ENCODE measurements at regions not wholly inside any gene's neighbourhood (a gene's known extent, or its start where the extent isn't known, plus 50 kb on each side); places are given as distances from the start of the nearest gene placed in this dataset.

- in situ Hi-C loops (cut with MboI; ENCODE audit: low sequenced_read_pairs): no loop called here
Measured at GRCh38 chr12:105783983-105784947, 354.5 kb downstream of the NUAK1 start.

- in situ Hi-C loops (cut with MboI; ENCODE audit: low sequenced_read_pairs): no loop called here
Measured at GRCh38 chr12:105793421-105793820, 345.3 kb downstream of the NUAK1 start.

GRCh38 chr12:105798256-105798845 lies 340.4 kb downstream of the NUAK1 start:
- in situ Hi-C loops (cut with MboI; ENCODE audit: low sequenced_read_pairs): no loop called here

- in situ Hi-C loops (cut with MboI; ENCODE audit: low sequenced_read_pairs): no loop called here
Measured at GRCh38 chr12:105799103-105799502, 339.7 kb downstream of the NUAK1 start.

GRCh38 chr12:105801351-105801750 lies 337.4 kb downstream of the NUAK1 start:
- in situ Hi-C loops (cut with MboI; ENCODE audit: low sequenced_read_pairs): no loop called here

- in situ Hi-C loops (cut with MboI; ENCODE audit: low sequenced_read_pairs): no loop called here
Measured at GRCh38 chr12:105803292-105803691, 335.5 kb downstream of the NUAK1 start.

GRCh38 chr12:105804591-105805265 lies 334.0 kb downstream of the NUAK1 start:
- in situ Hi-C loops (cut with MboI; ENCODE audit: low sequenced_read_pairs): no loop called here

- in situ Hi-C loops (cut with MboI; ENCODE audit: low sequenced_read_pairs): no loop called here
Measured at GRCh38 chr12:105805730-105806399, 332.9 kb downstream of the NUAK1 start.

GRCh38 chr12:105806400-105806770 lies 332.4 kb downstream of the NUAK1 start:
- in situ Hi-C loops (cut with MboI; ENCODE audit: low sequenced_read_pairs): no loop called here

GRCh38 chr12:105812366-105812765 lies 326.4 kb downstream of the NUAK1 start:
- in situ Hi-C loops (cut with MboI; ENCODE audit: low sequenced_read_pairs): no loop called here

- in situ Hi-C loops (cut with MboI; ENCODE audit: low sequenced_read_pairs): no loop called here
Measured at GRCh38 chr12:105813201-105813600, 325.6 kb downstream of the NUAK1 start.

GRCh38 chr12:105814283-105814682 lies 324.5 kb downstream of the NUAK1 start:
- in situ Hi-C loops (cut with MboI; ENCODE audit: low sequenced_read_pairs): no loop called here

GRCh38 chr12:105819549-105819948 lies 319.2 kb downstream of the NUAK1 start:
- in situ Hi-C loops (cut with MboI; ENCODE audit: low sequenced_read_pairs): no loop called here

- in situ Hi-C loops (cut with MboI; ENCODE audit: low sequenced_read_pairs): no loop called here
Measured at GRCh38 chr12:105820429-105821125, 318.2 kb downstream of the NUAK1 start.

GRCh38 chr12:105822131-105823105 lies 316.3 kb downstream of the NUAK1 start:
- in situ Hi-C loops (cut with MboI; ENCODE audit: low sequenced_read_pairs): no loop called here

GRCh38 chr12:105823810-105824209 lies 314.9 kb downstream of the NUAK1 start:
- in situ Hi-C loops (cut with MboI; ENCODE audit: low sequenced_read_pairs): no loop called here

- in situ Hi-C loops (cut with MboI; ENCODE audit: low sequenced_read_pairs): no loop called here
Measured at GRCh38 chr12:105825141-105825540, 313.6 kb downstream of the NUAK1 start.

- in situ Hi-C loops (cut with MboI; ENCODE audit: low sequenced_read_pairs): no loop called here
Measured at GRCh38 chr12:105831372-105831771, 307.4 kb downstream of the NUAK1 start.

- in situ Hi-C loops (cut with MboI; ENCODE audit: low sequenced_read_pairs): no loop called here
Measured at GRCh38 chr12:105832021-105832420, 306.7 kb downstream of the NUAK1 start.
